ENCODE measurements at regions not wholly inside any gene's neighbourhood (a gene's known extent, or its start where the extent isn't known, plus 50 kb on each side); places are given as distances from the start of the nearest gene placed in this dataset.
A peak's percentile ranks its signal among the peaks of the same experiment; 100 is the strongest.
"Not testable (repeated sequence)": the region's sequence is repeated elsewhere in the genome, so short reads cannot be mapped to it uniquely, and the experiment has no call there.

- TF ChIP-seq CTCF (IDR thresholded peaks at IDR 0.05; ENCODE audit: extremely low read depth, insufficient read depth, missing control alignments), result no peak
- no peak for DNase-seq (ENCODE audit: low spot score)
- in situ Hi-C loops (cut with MboI; ENCODE audit: low pct_unique_long_range_greater_than_20kb, low sequenced_read_pairs, unreplicated experiment), result no loop called here
Observed at GRCh38 chr12:31895449-31896150, 63.6 kb upstream of the RESF1 start.

DNA sequence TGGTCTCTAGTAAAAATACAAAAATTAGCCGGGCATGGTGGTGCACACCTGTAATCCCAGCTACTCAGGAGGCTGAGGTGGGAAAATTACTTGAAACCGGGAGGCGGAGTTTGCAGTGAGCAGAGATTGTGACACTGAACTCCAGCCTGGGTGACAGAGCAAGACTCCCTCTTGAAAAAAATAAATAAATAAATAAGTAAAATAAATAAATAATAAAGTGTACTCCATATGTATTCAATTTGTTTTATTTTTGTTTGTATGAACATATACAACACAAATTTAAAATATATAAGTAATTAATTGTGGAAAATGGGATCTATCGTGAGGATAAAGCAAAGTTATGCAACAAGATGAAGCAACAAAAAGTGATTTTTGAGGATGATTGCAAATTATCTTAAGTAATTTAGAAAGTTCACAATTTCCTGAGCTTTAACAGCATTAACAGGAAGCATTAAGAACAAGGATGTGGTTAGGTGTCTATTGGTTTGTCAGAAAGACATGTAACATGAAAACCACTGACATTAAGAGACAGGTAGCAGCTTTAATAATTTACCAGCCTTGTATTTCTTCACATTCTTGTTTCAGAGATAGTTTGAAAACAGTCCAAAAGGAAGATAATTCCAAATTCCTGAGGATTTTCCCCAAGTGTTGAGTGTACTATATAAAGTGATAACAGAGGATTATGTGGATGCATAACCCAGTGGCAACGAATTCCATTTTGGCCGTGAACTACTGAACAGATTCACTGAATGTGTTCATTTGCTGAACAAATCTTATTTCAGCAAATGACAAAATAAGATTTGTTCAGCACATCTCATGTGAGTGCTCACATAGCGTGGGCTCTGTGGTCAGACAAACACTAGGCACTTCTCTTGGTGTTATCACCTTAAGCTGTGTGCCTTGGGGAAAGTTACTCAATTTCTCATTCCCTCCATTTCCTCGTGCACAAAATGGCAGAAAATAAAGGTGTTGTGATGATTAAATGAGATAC, 68.6 kb upstream of the RESF1 start:
- in situ Hi-C loops (cut with MboI; ENCODE audit: low pct_unique_long_range_greater_than_20kb, low sequenced_read_pairs, unreplicated experiment), result no loop called here
- TF ChIP-seq CTCF (IDR thresholded peaks at IDR 0.05; ENCODE audit: extremely low read depth, insufficient read depth, missing control alignments), result no peak
- no peak for DNase-seq (ENCODE audit: low spot score)

DNA sequence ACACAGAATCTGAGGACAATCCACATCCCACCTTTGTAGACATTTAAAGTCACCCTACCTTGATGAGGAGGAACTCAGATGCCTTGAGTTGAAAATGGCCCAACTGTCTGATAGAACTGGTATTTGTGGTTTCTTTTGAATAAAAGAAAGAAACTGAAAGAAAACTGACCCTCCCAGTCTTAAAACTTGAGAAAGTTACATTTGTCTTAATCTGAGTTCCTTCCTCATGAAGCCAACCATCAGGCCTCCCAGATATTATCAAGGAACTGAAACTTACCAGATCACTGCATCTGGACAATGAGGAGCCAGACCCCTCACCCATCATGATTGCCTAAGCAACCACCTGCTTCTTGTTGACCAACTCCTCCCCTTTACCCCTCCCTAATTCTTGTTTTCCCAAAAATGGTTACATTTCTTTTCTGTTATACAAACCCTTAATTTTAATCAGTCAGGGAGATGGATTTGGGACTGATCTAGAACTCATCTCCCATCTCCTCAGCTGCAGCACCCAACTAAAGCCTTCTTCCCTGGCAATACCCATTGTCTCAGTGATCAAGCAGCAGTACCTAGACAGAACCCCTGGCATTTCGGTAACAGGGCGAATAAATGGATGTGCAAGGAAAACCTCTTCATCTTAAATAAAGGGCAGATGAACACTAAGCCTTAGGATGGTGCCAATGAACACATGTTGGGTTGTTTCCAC, 72.0 kb upstream of the RESF1 start:
- in situ Hi-C loops (cut with MboI; ENCODE audit: low pct_unique_long_range_greater_than_20kb, low sequenced_read_pairs, unreplicated experiment), result no loop called here
- no peak for TF ChIP-seq CTCF (IDR thresholded peaks at IDR 0.05; ENCODE audit: extremely low read depth, insufficient read depth, missing control alignments)
- DNase-seq (ENCODE audit: low spot score), result peak; percentile 25

DNA sequence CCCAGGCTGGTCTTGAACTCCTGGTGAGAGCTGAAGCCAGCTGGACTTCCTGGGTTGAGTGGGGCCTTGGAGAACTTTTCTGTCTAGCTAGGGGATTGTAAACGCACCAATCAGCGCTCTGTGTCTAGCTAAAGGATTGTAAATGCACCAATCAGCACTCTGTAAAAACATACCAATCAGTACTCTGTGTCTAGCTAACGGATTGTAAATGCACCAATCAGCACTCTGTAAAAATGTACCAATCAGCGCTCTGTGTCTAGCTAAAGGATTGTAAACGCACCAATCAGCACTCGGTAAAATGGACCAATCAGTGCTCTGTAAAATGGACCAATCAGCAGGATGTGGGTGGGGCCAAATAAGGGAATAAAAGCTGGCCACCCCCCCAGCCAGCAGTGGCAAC, 76.5 kb upstream of the RESF1 start:
- DNase-seq (ENCODE audit: low spot score); in situ Hi-C loops (cut with MboI; ENCODE audit: low pct_unique_long_range_greater_than_20kb, low sequenced_read_pairs, unreplicated experiment): not testable (repeated sequence)

DNA sequence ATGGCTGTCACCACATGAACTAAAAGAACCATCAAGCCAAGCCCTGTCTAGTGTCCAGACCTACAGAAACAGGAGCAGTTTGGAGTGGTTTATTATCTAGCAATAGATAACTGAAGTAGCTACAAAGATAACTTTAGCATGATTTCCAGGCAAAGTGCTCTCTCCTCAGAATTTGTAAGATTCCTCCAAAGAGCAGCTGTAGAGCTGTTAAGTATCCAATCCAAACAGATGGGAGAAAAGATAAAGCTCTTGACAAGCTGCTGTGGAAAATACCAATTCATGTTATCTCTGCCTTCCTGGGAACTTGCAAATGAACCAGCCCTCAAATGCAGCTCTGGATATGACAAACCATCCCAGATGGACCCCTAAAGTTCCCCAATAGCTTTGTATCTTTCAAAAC, 78.9 kb upstream of the RESF1 start:
- in situ Hi-C loops (cut with MboI; ENCODE audit: low pct_unique_long_range_greater_than_20kb, low sequenced_read_pairs, unreplicated experiment), result no loop called here
- TF ChIP-seq CTCF (IDR thresholded peaks at IDR 0.05; ENCODE audit: extremely low read depth, insufficient read depth, missing control alignments), result no peak
- DNase-seq (ENCODE audit: low spot score), result no peak

DNA sequence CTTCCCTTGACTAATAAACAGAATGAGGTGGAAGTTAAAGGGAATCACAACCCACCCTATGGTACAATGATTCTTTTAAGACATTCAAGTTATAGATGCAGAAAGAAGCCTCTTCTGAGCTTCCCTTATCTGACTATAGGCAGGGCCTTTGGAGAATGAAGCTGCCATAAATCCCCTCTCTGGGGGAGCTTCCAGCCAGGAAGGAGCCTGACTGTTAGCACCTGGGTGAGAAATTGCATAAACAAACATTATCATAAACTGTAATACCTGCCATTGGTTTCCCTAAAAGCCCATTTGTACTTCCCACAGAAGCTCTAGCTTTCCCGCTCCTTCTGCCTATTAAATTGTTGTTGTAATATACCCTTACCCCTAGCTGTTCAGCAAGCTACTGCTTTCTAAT, 81.3 kb upstream of the RESF1 start:
- in situ Hi-C loops (cut with MboI; ENCODE audit: low pct_unique_long_range_greater_than_20kb, low sequenced_read_pairs, unreplicated experiment), result no loop called here
- TF ChIP-seq CTCF (IDR thresholded peaks at IDR 0.05; ENCODE audit: extremely low read depth, insufficient read depth, missing control alignments), result no peak
- no peak for DNase-seq (ENCODE audit: low spot score)
